K562 (cell line): ENCODE measurements at regions not wholly inside any gene's neighbourhood (a gene's known extent, or its start where the extent isn't known, plus 50 kb on each side); places are given as distances from the start of the nearest gene placed in this dataset.

Source experiments
- CBX3 ChIP-seq, 2 experiments: IDR thresholded peaks; 1 replicate in 1 of 2; 2 replicates in 1 of 2; pipeline ENCODE4 v1.6.1; 2012; ENCODE audit warnings: inconsistent platforms in 2 of 2, low read length in 2 of 2, borderline replicate concordance in 1 of 2, control low read depth in 1 of 2
- EP300 ChIP-seq: IDR thresholded peaks from 2 replicates; pipeline ENCODE4 v1.6.1; 2012; ENCODE audit warnings: low read length, improper control_type of control experiment
- EZH2 ChIP-seq: IDR thresholded peaks from 2 replicates; pipeline ENCODE4 v1.6.1; 2012; ENCODE audit warnings: low read depth, mild to moderate bottlenecking, inconsistent platforms, low read length, borderline replicate concordance
- HNRNPK ChIP-seq: fragments of 200-400 bp; formaldehyde crosslinking; IDR thresholded peaks from one replicate; pipeline ENCODE4 v1.6.1; 2018; ENCODE audit warnings: mild to moderate bottlenecking, low read depth, low read length; ENCODE audit not compliant: poor library complexity, severe bottlenecking
- KLF16 ChIP-seq: IDR thresholded peaks from 2 replicates; pipeline ENCODE4 v1.6.1; 2016; ENCODE audit warnings: antibody characterized with exemption
- MEF2D ChIP-seq: conservative IDR thresholded peaks from 2 replicates; pipeline ENCODE4 v1.6.1; 2016; ENCODE audit warnings: low read depth, missing genetic modification characterization, missing compliant biosample characterization
- MYBL2 ChIP-seq, 2 experiments: fragments of 450-650 bp in 1 of 2; sonication (generic) in 1 of 2; formaldehyde crosslinking in 1 of 2; IDR thresholded peaks; 2 replicates each; pipeline versions ENCODE4 v1.6.1 to v1.8.1; 2017 to 2022; ENCODE audit warnings: borderline replicate concordance in 1 of 2, inconsistent platforms in 1 of 2, low read depth in 1 of 2, mild to moderate bottlenecking in 1 of 2, missing genetic modification reagents in 1 of 2, moderate library complexity in 1 of 2
- NFE2L1 ChIP-seq: fragments of 450-650 bp; IDR thresholded peaks from 2 replicates; pipeline ENCODE4 v1.6.1; 2016; ENCODE audit warnings: missing genetic modification characterization, low read depth, mild to moderate bottlenecking, missing compliant biosample characterization, moderate library complexity, borderline replicate concordance
- NR2C2 ChIP-seq, 2 experiments: fragments of 200-800 bp in 1 of 2; sonication (Bioruptor generic) in 1 of 2; sonication (generic) in 1 of 2; formaldehyde crosslinking in 1 of 2; IDR thresholded peaks; 2 replicates each; pipeline versions ENCODE4 v1.6.1 to v1.8.0; 2016 to 2022; ENCODE audit warnings: mild to moderate bottlenecking in 1 of 2, missing compliant biosample characterization in 1 of 2, missing genetic modification characterization in 1 of 2, missing genetic modification reagents in 1 of 2
- POLR2AphosphoS5 ChIP-seq: IDR thresholded peaks from 2 replicates; pipeline ENCODE4 v1.6.1; 2011; ENCODE audit warnings: mild to moderate bottlenecking, low read depth, low read length, moderate library complexity; ENCODE audit not compliant: control insufficient read depth, insufficient read depth
- ZNF780A ChIP-seq: fragments of 250-450 bp; sonication (Bioruptor Pico); IDR thresholded peaks from 2 replicates; pipeline ENCODE4 v1.5.0; 2021; ENCODE audit warnings: mild to moderate bottlenecking
- TF ChIP-seq, protein P1 (sequence below): sonication (generic); formaldehyde crosslinking; IDR thresholded peaks from 2 replicates; pipeline ENCODE4 v1.4.0; 2020; ENCODE audit warnings: mild to moderate bottlenecking, missing genetic modification reagents
- TF ChIP-seq, protein P2 (sequence below): sonication (generic); formaldehyde crosslinking; IDR thresholded peaks from 2 replicates; pipeline ENCODE4 v1.5.0; 2020; ENCODE audit warnings: missing genetic modification reagents
- TF ChIP-seq, protein P3 (sequence below): sonication (generic); formaldehyde crosslinking; IDR thresholded peaks from 2 replicates; pipeline ENCODE4 v1.8.1; 2022; ENCODE audit warnings: missing genetic modification reagents

DNA sequence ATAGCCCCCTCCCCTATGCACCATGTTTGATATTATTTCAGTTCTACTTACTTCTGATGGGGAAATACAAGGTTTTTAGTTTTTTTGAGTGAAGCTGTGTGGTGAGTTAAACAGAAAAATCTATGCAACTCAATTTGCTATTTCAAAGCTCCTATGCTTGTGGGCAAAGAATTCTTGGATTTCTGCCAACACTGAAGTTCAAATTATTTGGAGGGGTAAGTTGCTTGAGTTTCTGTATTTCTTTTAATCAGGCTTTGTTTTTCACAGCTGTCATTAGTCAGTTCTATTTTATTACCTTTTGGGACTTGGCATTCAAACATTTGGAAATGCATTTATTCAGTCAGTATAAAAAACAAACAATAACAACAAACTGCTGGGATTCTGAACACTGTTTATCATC is 407.5 kb upstream of the MGAT4C start:
- no peak for TF ChIP-seq KLF16
- no peak for TF ChIP-seq MYBL2 (IDR thresholded peaks at IDR 0.05; ENCODE audit: low read depth)
- no peak for TF ChIP-seq MYBL2 (CRISPR knock-in tag; IDR thresholded peaks at IDR 0.05; ENCODE audit: borderline replicate concordance)
- no peak for TF ChIP-seq POLR2AphosphoS5
- no peak for TF ChIP-seq EZH2
- TF ChIP-seq, protein P1, sequence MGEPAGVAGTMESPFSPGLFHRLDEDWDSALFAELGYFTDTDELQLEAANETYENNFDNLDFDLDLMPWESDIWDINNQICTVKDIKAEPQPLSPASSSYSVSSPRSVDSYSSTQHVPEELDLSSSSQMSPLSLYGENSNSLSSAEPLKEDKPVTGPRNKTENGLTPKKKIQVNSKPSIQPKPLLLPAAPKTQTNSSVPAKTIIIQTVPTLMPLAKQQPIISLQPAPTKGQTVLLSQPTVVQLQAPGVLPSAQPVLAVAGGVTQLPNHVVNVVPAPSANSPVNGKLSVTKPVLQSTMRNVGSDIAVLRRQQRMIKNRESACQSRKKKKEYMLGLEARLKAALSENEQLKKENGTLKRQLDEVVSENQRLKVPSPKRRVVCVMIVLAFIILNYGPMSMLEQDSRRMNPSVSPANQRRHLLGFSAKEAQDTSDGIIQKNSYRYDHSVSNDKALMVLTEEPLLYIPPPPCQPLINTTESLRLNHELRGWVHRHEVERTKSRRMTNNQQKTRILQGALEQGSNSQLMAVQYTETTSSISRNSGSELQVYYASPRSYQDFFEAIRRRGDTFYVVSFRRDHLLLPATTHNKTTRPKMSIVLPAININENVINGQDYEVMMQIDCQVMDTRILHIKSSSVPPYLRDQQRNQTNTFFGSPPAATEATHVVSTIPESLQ: no peak
- no peak for TF ChIP-seq EP300
- no peak for TF ChIP-seq NFE2L1 (tag)
- no peak for TF ChIP-seq NR2C2 (CRISPR knock-in tag; IDR thresholded peaks at IDR 0.05)
- no peak for TF ChIP-seq NR2C2 (tag; IDR thresholded peaks at IDR 0.05)
- TF ChIP-seq ZNF780A (CRISPR knock-in tag): no peak
- no peak for TF ChIP-seq MEF2D (tag)
- TF ChIP-seq HNRNPK: no peak
- TF ChIP-seq CBX3 (IDR thresholded peaks at IDR 0.05; ENCODE audit: borderline replicate concordance in 1 of 2, low read length in 2 of 2): no peak
- TF ChIP-seq, protein P2, sequence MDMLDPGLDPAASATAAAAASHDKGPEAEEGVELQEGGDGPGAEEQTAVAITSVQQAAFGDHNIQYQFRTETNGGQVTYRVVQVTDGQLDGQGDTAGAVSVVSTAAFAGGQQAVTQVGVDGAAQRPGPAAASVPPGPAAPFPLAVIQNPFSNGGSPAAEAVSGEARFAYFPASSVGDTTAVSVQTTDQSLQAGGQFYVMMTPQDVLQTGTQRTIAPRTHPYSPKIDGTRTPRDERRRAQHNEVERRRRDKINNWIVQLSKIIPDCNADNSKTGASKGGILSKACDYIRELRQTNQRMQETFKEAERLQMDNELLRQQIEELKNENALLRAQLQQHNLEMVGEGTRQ (CRISPR knock-in tag): no peak
- TF ChIP-seq, protein P3, sequence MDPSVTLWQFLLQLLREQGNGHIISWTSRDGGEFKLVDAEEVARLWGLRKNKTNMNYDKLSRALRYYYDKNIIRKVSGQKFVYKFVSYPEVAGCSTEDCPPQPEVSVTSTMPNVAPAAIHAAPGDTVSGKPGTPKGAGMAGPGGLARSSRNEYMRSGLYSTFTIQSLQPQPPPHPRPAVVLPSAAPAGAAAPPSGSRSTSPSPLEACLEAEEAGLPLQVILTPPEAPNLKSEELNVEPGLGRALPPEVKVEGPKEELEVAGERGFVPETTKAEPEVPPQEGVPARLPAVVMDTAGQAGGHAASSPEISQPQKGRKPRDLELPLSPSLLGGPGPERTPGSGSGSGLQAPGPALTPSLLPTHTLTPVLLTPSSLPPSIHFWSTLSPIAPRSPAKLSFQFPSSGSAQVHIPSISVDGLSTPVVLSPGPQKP (CRISPR knock-in tag): no peak
